Activated naive CD4-positive, alpha-beta T cell treated with anti-CD3 and anti-CD28 coated beads, Interleukin-2, amount 50 U/mL, for 16 hours (primary cell): ENCODE measurements at regions not wholly inside any gene's neighbourhood (a gene's known extent, or its start where the extent isn't known, plus 50 kb on each side); places are given as distances from the start of the nearest gene placed in this dataset.
"Not testable (repeated sequence)": the region's sequence is repeated elsewhere in the genome, so short reads cannot be mapped to it uniquely, and the experiment has no call there.

ENCODE experiments used
- DNase-seq: peaks from one replicate; pipeline ENCODE4 v3.0.0-alpha.2; 2020

DNA sequence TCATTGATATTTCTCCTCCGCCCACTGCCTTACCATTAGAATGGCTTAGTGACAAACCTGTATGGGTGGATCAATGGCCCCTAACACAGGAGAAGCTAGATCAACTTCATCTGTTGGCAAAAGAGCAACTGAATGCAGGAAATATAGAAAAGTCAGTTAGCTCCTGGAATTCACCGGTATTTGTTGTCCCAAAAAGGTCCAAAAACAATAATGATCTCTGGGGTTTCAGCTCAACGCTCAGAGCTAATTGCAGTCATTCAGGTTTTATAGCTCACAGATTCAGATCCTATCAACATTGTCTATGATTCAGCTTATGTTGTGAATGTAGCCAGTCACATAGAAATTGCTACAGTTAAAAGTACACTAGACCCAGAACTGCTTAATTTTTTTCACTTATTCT, 124.0 kb upstream of the ZCCHC13 start:
- no peak for DNase-seq

DNA sequence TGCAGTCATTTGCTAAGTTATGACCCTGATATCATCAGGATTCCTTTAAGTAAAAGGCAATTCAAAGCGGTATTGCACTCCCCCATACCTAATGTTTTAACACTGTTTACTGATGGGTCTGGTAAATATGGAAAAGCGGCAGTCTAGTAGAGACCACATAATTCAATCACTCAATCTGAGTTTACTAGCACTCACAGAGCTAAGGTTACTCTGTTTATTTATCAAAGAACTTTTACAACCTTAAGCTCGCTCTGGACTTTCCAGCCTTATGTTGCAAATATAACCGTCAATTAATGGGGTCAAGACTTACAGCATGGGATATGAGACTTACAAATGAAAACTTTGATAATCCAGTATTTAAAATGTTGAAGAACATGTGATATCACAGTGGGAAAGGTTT, 124.5 kb upstream of the ZCCHC13 start:
- DNase-seq, result no peak

DNA sequence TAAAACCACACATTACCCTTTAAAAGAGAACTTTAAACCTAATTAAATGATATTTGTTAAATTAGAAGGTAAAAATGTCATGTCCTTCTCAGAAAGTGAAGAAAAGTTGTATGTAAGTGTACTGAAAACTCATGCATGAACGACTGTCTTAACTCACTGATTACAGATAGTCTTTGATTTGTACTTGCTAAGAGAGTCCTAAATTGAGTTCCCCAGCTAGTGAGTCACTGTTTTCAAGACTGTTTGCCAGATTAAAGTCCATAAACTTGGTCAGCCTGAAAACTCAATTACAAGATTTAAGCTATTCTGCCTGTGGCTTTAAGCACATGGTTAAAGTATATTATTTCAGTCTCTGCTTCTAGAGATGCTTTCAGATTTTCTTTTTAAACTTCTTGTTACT, 124.9 kb upstream of the ZCCHC13 start:
- DNase-seq, result no peak

DNA sequence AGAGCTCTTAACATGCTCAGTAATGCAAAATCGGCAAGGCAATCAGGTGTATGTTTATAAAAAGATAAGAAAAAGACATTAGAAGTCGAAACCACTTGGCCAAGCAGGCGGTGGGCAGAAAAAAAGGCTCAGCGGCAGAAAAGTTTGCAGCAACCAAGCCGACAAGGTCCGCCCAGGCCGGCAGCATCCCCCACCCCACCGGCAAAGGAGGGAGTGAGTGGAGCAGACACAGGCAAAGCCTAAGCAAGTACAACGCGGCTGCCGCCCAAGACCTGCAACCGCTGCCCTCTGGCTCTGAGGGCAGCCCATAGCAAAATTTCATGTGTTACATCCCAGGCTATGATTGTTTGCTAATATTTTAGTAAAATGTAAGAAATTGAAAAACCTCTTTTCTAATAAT, 125.4 kb upstream of the ZCCHC13 start:
- no peak for DNase-seq

DNA sequence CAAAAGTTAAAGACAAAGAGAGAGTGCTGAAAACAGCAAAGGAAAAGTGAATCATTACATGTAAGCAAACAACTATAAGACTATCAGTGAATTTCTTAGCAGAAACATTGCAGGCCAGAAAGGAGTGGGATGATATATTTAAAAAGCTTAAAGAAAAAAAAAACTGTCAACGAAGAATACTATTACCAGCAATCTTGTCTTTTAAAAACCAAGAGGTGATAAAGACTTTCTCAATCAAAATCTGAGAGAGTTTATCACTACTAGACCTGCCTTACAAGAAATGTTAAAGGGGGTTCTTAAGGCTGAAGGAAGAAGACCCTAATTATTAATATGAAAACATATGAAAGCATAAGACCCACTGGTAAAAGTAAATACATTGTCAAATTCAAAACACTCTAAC, 132.5 kb upstream of the ZCCHC13 start:
- no peak for DNase-seq

DNA sequence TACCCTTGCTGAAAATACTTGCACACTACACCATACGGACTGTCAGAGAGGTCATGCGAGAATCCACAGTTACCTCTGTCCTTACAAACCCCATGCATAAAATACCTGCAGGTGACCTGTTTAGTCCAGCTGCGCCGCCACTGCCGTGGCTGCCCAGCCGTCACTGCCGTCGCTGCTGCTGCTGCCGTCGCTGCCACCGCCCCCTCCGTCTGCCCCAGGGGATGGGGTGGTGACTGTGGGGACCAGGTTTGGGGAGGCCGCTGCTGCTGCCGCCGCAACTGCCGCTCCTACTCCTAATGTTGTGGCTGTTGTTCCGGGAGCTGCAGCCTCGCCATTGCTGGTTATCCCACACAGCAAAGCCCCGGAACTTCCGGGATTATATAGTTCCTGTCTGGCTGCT, 141.8 kb upstream of the ZCCHC13 start:
- DNase-seq, result no peak

DNA sequence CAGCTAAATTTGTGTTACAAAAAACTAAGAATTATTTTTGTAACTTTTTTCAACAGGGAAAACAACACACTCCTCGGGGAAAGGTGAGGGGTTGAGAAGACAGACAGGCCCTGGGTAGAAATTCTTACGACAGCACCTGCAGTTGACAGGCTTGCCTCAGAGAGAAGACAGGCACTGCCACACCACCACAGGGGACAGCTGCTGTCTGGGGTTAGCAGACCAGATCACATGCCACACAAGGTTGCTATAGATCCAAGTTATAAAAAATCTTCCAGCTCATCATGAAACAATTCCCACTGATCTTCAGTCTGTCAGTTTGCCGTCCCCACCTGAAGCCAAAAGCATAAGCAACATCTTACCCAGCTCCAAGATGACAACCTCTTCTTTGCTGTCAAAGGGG, 143.2 kb upstream of the ZCCHC13 start:
- no peak for DNase-seq

DNA sequence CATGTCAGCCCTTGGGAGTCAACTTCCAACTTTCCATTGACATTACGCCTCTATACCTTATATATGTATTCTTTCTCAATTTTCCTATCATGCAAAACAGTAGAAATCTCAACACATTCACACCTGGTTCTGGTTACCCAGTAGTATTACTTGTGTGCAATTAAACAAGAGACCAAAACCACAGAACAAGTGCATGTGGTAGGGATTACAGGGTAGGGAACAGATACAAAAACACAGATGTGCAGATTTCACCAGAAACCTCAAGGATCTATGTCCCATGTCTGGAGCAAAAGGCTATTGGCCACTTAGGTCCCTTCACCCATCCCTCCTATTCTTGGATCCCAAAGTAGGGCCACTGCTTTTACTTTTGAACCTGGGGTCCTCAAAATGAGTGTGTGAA, 143.6 kb upstream of the ZCCHC13 start:
- no peak for DNase-seq

DNA sequence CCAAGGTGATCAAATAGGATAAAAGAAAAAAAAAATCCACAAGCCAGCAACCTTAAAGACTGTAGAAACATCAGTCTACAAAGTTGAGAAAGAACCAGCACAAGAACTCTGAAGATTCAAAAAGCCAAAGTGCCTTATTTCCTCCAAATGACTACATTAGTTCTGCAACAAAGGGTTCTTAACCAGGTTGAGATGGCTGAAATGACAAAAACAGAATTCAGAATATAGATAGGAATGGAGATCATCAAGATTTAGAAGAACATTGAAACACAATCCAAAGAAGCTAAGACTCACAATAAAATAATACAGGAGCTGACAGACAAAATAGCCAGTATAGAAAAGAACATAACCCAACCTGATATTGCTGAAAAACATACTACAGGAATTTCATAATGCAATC, 156.5 kb upstream of the ZCCHC13 start:
- DNase-seq, result no peak

DNA sequence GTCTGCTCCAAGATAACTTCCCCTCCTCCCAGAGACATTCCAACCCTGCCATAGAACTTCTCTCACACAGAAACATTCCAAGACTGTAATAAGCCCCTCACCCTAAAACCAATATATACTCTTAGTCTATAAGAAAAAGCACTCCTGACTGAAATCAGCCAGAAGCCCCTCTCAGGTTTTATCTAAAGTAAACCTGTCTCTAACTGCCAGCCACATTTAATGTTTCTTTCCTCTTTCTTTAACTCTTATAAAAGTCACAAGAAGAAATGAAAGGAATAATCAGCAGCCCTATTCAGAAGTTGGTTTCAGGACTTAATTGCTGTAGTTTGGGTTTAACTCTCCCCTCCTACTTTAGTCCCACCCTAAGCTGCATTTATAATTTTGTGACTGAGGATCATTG, 165.0 kb upstream of the ZCCHC13 start:
- DNase-seq, result no peak

DNA sequence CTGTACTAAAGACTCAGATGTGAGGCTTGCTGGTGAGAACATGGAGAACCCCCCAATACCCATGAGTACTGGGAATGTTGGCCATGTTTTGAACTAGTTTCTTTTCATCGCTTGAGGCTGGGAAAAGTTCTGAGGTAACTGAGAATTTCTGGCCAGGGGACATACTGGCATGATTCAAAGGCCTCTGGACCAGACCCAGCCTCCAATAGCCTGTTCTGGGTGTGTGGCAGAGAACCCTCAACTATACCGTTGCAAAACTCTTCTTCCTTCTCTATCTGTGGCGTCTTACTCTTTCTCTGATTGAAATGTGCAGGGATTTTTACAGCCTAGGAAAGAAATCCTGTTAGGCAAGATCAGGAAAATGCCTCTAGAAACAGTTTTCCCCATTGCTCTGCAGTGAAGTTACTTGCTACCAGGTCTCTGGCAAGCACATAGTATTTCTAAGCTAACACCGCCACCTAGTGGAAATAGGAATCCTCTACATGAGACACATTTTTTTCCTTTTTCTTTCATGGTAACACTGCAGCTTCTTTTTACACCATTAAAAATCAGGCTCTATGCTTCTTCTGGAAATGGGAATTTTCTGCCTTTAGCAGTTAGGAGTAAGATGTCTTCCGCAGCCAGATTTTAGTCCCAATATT, 170.7 kb upstream of the ZCCHC13 start:
- no peak for DNase-seq

DNA sequence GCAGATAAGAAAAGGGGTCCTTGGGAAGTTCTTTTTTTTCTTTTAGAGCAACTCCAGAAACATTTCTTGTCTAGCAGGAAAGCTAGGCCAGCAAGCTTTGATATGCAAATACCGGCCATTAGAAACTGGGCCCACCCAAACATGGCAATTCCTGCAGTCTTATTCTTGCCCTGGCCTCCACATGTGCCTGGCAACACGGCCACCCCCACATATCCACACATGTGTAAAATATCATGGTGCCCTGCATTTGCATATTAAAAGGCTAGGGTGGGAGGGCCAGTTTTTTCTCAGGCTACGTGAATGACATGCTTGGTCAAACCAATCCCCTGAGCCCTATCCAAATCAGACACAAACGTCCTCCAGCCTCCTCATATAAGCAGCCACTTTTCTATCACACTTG, 171.7 kb upstream of the ZCCHC13 start:
- DNase-seq, result no peak

DNA sequence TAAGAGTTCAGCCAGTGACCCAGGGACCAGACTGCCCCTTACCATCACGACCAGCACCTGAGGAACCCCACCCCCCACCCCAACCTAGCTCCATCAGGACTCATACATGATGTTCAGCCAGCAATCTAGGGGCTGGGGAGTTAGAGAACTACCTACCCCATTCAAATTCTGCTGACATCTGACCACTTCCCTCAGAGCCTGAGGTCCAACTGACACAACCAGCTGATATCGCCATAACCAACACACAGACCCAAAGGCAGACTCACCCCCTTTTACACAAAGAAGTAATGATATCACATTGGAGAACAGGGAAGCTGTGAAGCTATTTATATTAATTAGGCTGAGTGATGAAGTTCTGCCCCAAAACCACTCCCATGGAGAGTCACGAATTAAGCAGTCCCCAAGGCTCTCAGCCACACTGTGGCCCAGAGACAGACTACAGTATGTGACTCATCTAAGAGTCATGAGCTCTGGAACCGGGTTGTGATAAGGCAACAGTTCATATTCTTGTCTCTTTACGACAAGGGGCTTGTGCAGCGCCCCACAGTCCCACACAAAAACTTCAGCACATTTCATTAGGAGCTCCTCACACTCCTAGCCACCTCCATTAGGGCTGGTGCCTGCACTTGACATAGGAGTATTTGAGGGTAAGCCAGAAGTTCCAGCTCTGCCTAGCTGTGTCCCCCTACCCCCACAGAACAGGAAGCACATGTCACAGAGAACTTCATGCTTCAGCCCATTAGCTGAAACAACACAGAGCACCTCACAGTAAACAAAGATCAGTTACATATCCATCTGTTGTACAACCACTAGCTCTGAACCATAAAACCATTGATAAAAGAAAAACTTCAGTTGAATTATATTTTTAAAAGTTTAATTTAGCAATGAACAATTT, 184.7 kb upstream of the ZCCHC13 start:
- DNase-seq, result no peak

DNA sequence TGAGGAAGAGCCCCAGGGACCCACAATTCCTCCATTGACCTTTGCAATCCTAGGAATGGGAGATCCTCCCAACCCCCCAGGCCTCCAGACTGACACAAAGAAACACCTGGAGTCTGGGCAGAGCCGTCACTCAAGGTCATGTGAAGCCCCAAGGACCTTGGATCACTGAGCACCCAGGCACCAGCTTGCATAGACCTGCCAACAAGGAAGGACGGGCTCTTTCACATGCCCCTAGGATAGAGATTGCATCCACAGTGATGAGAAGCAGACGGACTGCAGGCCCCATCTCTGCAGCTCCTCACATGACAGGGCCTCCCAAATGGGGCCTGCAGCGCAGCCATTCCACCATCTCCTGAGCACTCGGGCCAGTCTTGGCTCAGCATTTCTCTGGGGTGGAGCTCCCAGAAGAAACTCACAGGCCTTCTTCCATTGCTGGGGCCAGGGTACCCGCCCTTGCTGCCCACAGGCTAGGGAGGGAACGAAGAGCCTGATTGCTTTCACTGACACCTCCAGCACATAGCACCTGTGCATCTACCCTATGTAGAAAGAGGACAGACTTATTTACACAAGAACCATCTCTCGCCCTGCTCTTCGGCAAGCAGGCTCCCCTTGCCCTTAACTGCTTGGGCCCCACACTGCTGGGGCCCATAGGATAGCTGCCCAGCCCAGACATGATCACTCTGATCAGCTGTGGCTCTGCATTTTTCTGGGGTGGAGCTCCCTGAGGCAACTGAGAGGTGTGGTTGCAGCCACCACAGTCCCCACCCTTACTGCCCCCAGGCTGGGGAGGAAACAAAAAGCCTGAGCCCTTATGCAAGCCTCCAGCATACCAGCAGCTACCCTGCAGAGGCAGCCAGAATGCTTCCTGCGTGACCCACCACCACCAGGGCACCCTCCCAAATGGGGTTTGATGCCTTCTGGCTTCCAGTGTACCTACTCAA, 185.7 kb upstream of the ZCCHC13 start:
- DNase-seq, result no peak

DNA sequence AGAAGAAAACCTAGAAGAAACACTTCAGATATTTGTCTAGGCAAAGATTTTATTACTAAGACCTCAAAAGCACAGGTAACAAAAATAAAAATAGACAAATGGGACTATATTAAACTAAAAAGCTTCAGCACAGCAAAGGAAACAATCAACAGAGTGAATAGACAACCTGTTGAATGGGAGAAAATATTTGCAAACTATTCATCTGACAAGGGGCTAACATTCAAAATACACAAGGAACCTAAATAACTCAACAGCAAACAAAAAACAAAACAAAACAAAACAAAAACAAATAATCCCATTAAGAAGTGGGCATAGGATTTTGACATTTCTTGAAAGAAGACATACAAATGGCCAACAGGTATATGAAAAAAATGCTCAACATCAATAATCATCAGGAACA, 192.7 kb upstream of the ZCCHC13 start:
- DNase-seq, result no peak

DNA sequence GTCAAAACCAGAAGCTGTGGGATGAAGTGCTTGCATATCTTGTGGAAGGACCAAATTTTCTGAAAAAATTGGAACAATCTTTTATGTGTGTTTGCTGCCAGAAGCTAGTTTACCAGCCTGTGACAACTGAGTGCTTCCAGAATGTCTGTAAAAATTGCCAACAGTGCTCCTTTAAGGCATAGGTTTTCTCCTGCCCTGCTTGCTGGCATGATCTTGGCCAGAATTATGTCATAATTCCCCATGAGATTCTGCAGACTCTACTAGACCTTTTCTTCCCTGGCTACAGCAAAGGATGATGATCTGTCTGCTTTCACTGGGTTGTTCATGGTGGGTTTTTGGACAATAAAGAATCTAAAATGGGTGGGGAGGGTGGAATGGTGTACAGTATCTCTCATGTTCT, 196.3 kb upstream of the ZCCHC13 start:
- no peak for DNase-seq

DNA sequence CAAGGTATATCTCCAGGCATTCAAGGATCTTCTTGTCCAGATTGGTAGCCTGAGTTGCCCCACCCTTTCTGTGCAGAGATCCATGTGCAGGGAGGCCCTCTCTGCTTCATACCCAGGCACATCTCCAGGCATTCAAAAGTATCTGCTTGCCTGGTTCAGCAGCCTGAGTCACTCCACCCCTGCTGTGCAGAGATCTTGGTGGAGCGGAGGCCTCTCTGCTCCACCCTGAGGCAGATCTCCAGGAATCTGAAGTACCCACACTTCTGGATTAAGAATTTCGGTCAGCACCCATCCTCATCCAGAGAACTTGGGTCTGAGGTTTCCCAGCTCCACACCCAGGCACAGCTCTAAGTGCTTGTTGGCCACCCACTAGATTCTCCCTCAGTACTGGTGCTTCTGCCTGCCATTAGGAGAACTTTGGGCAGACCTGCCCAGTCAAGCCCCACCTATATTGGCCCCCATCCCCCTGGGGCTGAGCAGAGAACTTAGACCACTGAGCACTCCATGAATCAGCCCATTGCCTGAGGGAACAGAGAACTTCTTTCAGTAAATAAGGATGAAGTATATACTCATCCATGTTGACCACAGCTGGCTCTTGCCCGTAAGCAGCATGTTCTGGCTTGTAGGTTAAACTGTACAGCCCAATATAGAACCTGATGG, 199.5 kb upstream of the ZCCHC13 start:
- no peak for DNase-seq

DNA sequence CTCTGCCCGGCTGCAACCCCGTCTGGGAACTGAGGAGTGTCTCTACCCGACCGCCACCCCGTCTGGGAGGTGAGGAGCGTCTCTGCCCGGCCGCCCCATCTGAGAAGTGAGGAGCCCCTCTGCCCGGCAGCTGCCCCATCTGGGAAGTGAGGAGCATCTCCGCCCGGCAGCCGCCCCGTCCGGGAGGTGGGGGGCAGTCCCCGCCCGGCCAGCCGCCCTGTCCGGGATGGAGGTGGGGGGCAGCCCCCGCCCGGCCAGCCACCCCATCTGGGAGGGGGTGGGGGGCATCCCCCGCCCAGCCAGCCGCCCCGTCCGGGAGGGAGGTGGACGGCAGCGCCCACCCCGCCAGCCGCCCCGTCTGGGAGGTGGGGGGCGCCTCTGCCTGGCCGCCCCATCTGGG, 205.6 kb upstream of the ZCCHC13 start:
- DNase-seq, result not testable (repeated sequence)

DNA sequence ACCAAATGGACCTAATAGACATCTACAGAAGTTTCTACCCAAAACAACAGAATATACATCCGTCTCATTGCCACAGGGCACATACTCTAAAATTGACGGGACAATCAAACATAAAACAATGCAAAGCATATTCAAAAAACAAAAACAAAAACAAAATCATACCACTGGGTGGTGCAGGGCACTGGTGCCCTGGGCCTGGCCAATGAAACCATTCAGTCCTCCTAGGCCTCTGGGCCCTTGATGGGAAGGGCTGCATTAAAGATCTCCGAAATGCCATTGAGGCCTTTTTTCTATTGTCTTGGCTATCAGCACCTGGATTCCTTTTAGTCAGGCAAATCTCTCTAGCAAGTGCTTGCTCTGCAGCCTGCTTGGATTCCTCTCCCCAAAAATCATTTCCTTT, 213.9 kb upstream of the ZCCHC13 start:
- no peak for DNase-seq

DNA sequence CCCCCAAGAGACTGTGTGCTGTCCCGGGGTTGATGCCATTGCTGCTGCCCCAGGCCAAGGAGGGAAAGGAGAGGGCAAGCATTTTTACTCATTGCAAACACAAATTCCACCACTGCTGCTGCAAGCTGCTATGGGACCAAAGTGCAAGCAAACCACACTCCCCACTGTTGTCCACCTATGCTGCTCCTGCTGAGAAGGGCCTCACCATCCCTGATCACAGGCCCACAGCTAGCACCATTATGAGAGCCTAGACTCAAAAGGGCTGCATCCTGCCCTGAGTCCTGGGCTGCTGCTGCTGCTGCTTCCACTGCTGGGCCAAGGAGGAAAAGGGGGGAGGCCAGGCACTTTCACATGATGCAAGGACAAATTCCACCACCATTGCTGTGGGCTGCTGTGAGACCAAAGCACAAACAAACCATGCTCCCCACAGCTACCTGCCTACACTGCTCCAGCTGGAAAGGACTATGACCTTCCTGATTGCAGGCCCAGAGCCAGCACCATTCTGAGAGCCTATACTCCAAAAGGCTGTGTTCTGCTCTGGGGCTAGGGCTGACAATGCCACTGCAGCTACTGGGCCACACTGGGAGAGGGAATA, 218.2 kb upstream of the ZCCHC13 start:
- no peak for DNase-seq

DNA sequence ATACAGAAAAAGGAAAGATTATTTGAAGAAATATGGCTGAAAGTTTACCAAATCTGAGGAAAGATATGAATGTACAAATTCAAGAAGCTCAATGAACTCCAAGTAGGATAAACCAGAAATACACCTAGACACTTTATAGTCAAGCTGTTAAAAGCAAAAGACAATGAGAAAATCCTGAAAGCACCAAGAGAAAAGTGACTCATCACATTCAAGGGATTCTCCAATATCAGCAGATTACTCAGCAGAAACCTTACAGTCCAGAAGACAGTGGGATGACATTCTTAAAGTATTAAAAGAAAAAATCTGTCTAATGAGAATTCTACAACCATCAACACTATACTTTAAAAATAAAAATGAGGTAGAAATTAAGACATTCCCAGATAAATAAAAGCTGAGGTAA, 223.8 kb upstream of the ZCCHC13 start:
- no peak for DNase-seq

DNA sequence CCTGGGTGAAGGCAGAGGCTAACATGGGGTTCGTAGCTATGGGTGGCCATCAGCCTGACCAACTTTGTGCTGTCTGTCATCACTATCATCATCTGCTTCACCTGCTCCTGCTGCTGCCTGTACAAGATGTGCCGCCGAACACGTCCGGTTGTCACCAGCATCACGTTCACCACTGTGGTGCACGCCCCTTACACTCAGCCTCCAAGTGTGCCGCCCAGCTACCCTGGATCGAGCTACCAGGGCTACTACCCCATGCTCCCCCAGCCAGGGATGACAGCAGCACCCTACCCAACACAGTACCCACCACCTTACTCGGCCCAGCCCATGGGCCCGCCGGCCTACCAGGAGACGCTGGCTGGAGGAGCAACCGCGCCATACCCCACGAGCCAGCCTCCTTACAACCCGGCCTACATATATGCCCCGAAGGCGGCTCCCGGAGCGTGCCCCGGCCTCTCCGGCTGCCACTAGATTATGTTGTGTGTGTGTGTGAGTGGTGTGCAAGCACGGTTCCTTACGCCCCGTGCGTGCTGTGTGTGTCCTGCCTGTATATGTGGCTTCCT, 213.4 kb upstream of the XIST start:
- DNase-seq, result no peak
